Fibroblast of villous mesenchyme (primary cell): ENCODE measurements at regions not wholly inside any gene's neighbourhood (a gene's known extent, or its start where the extent isn't known, plus 50 kb on each side); places are given as distances from the start of the nearest gene placed in this dataset.

Experiments
- DNase-seq: peaks from one replicate; pipeline ENCODE4 v3.0.0-alpha.2; 2010; ENCODE audit warnings: low read depth
- H3K4me3 ChIP-seq: 2 replicates; pipeline ENCODE4 v1.5.1; 2011; ENCODE audit warnings: low read depth, mild to moderate bottlenecking, low read length
- TF ChIP-seq, protein P1 (sequence below): IDR thresholded peaks from 2 replicates; pipeline ENCODE4 v1.5.1; 2012; ENCODE audit warnings: low read depth, mild to moderate bottlenecking, low read length; ENCODE audit not compliant: insufficient read depth

DNA sequence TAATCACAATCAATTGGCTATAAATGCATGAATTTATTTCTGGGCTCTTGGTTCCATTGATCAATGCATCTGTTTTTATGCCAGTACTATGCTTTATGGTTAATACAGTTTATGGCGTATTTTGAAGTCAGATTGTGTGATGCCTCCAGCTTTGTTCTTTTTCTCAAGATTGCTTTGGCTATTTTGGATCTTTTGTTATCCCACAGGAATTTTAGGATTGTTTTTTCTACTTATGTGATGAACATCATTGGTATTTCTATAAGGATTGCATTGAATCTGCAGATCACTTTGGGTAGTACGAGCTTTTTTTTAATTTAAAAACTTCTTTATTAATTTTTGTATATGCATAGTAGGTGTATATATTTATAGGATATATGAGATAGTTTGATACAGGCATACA, 338.7 kb upstream of the IGFBP7 start:
- TF ChIP-seq, protein P1, sequence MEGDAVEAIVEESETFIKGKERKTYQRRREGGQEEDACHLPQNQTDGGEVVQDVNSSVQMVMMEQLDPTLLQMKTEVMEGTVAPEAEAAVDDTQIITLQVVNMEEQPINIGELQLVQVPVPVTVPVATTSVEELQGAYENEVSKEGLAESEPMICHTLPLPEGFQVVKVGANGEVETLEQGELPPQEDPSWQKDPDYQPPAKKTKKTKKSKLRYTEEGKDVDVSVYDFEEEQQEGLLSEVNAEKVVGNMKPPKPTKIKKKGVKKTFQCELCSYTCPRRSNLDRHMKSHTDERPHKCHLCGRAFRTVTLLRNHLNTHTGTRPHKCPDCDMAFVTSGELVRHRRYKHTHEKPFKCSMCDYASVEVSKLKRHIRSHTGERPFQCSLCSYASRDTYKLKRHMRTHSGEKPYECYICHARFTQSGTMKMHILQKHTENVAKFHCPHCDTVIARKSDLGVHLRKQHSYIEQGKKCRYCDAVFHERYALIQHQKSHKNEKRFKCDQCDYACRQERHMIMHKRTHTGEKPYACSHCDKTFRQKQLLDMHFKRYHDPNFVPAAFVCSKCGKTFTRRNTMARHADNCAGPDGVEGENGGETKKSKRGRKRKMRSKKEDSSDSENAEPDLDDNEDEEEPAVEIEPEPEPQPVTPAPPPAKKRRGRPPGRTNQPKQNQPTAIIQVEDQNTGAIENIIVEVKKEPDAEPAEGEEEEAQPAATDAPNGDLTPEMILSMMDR = no peak
- no peak overlapping the region for H3K4me3 ChIP-seq
- no peak for DNase-seq

DNA sequence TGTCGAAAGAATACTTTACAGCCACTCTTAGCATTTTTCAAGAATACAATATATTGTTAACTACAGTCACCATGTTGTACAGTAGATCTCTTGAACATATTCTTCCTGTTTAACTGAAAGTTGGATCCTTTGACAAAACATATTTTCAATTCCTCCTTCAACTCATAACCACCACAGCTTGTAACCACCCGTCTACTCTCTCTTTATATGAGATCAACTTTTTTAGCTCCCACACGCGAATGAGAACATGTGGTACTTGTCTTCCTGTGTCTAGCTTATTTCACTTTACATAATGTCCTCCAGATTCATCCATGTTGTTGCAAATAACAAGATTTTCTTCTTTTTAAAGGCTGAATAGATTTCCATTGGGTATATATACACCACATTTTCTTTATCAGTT, 338.3 kb upstream of the IGFBP7 start:
- DNase-seq = no peak
- H3K4me3 ChIP-seq = no peak overlapping the region
- TF ChIP-seq, protein P1 = no peak

DNA sequence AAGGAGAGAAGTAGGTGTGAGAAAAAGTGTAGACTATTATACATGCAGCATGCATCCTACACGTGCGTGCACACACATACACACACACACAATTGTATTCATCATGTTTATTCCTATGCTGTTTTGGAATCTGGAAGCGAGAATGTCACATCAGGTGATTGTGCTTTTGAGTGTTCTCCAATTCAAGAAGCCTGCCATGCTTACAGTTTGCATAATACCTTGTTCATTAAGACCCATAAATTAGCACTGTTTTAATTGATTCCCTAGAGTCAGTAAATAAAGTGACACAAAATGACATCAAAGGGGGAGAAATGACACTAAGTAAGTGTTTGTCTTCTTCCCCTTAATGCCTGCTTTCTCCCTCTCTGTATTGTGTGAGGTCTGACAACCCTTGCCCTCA, 336.1 kb upstream of the IGFBP7 start:
- TF ChIP-seq, protein P1 = no peak
- no peak for DNase-seq

DNA sequence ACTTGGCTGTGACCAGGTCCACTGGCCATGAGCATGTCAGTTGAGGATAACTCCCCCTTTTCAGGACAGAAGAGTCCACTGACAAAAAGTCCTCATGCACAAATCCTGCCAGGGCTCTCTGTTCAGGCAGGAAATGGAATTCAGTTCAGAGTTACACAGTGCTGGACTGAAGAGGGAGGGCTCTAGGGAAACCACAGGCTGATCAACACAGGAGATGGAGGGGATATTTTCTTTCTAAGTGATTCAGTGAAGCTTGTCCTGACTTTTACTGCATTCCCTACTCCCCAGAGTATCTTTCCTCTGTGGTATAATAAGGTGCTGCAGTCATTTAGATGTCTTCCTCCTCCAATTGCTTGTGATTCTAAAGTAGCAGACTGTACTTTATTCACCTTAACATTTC, 335.5 kb upstream of the IGFBP7 start:
- no peak overlapping the region for H3K4me3 ChIP-seq
- TF ChIP-seq, protein P1 = no peak
- DNase-seq = no peak

More for the DNA sequence above, 336.1 kb upstream of the IGFBP7 start:
- no peak overlapping the region for H3K4me3 ChIP-seq

DNA sequence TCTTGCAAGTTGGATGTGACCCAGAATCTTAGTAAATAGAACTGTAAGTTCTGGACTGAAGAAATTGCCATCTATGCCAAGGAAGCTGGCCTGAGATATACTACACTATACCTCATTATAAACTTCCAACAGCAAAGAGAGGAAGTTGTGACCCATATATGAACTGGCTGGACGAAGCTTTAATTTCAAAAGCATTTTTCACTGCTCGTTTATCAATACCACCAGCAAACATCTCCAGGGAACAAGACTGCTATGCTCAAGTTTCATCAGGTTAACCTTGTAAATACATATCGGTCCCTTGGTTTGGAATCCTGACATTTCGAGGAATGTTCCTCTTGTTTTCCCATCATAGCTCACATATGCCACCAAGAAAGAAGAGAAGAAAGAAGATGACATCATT, 334.5 kb upstream of the IGFBP7 start:
- H3K4me3 ChIP-seq = no peak overlapping the region
- TF ChIP-seq, protein P1 = no peak
- no peak for DNase-seq

DNA sequence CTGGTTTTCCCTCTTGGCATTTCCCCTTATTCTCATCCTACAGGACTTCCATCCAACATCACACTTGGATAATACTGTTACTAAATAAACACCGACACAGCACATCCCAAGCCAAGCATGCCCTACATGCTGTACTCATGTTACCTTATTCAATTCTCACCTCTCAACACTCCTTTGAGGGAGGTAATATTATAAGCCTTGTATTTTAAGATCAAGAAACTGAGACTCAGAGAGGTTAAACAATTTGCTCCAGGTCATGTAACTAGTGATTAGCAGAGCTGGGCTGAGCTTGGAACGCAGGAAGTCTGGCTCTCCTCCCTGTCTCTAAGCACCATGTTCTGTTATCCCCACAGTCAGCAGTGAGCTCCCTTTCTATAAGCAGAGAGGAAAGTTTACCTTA, 333.6 kb upstream of the IGFBP7 start:
- H3K4me3 ChIP-seq = no peak overlapping the region
- no peak for DNase-seq
- TF ChIP-seq, protein P1 = no peak

DNA sequence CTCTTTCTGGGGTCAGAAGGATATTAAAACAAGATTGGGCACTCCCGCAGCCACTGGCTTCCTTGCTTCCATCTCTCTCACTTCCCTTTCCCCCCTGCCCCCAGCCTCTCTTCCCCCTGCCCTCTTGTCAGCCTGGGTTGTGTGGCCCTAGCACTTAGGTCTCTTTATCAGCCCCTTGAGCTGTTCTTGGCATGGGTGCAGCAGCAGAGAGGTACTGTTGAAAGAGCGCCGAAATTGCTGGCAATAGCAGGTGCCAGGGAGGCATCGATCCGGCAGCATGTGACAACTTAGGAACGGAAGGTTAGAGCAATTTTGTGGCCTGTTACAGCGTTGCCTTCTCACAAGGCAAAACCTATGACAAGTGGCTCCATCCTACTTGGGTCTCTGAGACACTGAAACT, 333.1 kb upstream of the IGFBP7 start:
- TF ChIP-seq, protein P1 = no peak

More for the DNA sequence above, 333.1 kb upstream of the IGFBP7 start:
- no peak overlapping the region for H3K4me3 ChIP-seq
- DNase-seq = no peak
